SK-N-SH (cell line): ENCODE measurements at regions not wholly inside any gene's neighbourhood (a gene's known extent, or its start where the extent isn't known, plus 50 kb on each side); places are given as distances from the start of the nearest gene placed in this dataset.

Experiments
- CTCF ChIA-PET: fragments of 300-600, 350-600 bp; formaldehyde crosslinking; extraction: SDS; loops from one replicate; lab custom pipeline; 2021; lab: Yijun Ruan, JAX
- POLR2A ChIA-PET: fragments of 350-600 bp; sonication (Branson Sonifier 250); formaldehyde crosslinking; extraction: SDS; loops from one replicate; lab custom pipeline; 2020; ENCODE audit warnings: antibody characterized with exemption, inconsistent platforms; lab: Yijun Ruan, JAX
- DNase-seq: peaks from one replicate; pipeline ENCODE4 v3.0.0; 2012
- H2AFZ ChIP-seq: fragments of 200-600 bp; sonication (generic); 2 replicates; pipeline ENCODE4 v1.8.1; 2016; ENCODE audit warnings: antibody characterized with exemption, mild to moderate bottlenecking, low read depth
- H3F3A ChIP-seq: fragments of 200-600 bp; sonication (generic); replicated peaks from 2 replicates; pipeline ENCODE3; 2016; ENCODE audit warnings: antibody characterized with exemption, mild to moderate bottlenecking; ENCODE audit not compliant: insufficient read depth
- H3K27ac ChIP-seq, 2 experiments: fragments of 200-500 bp in 1 of 2; fragments of 200-600 bp in 1 of 2; sonication (Bioruptor generic) in 1 of 2; sonication (generic), shearing (Covaris generic) in 1 of 2; 2 replicates each; pipeline versions ENCODE4 v1.5.1 to v1.6.1; 2014 to 2016; ENCODE audit warnings: low read depth in 2 of 2, inconsistent platforms in 1 of 2, low read length in 1 of 2, mild to moderate bottlenecking in 1 of 2, mixed read lengths in 1 of 2
- H3K27me3 ChIP-seq: fragments of 200-600 bp; sonication (generic), shearing (Covaris generic); 2 replicates; pipeline ENCODE4 v1.6.1; 2016; ENCODE audit warnings: mixed run types; ENCODE audit not compliant: insufficient read depth
- H3K36me3 ChIP-seq, 2 experiments: fragments of 200-500 bp in 1 of 2; fragments of 200-600 bp in 1 of 2; sonication (Bioruptor generic) in 1 of 2; sonication (generic) in 1 of 2; replicated peaks in 1 of 2; 2 replicates each; pipeline versions ENCODE3 to v1.5.1; 2014 to 2016; ENCODE audit warnings: low read length in 1 of 2, mild to moderate bottlenecking in 1 of 2; ENCODE audit not compliant: insufficient read depth in 2 of 2, control insufficient read depth in 1 of 2
- H3K4me1 ChIP-seq, 2 experiments: fragments of 200-500 bp in 1 of 2; fragments of 200-600 bp in 1 of 2; sonication (Bioruptor generic) in 1 of 2; sonication (generic), shearing (Covaris generic) in 1 of 2; 2 replicates each; pipeline versions ENCODE4 v1.5.1 to v1.6.1; 2014 to 2016; ENCODE audit warnings: low read depth in 1 of 2, low read length in 1 of 2, mixed run types in 1 of 2; ENCODE audit not compliant: insufficient read depth in 2 of 2, control insufficient read depth in 1 of 2
- H3K4me2 ChIP-seq: fragments of 200-600 bp; sonication (generic), shearing (Covaris generic); 2 replicates; pipeline ENCODE4 v1.6.1; 2017; ENCODE audit warnings: mixed run types
- H3K4me3 ChIP-seq, 2 experiments: fragments of 200-500 bp in 1 of 2; fragments of 200-600 bp in 1 of 2; sonication (Bioruptor generic) in 1 of 2; sonication (generic), shearing (Covaris generic) in 1 of 2; 2 replicates each; pipeline versions ENCODE4 v1.5.1 to v1.8.1; 2014 to 2016; ENCODE audit warnings: low read depth in 2 of 2, inconsistent platforms in 1 of 2, low read length in 1 of 2, mild to moderate bottlenecking in 1 of 2, mixed read lengths in 1 of 2, moderate library complexity in 1 of 2
- H3K79me2 ChIP-seq: fragments of 200-600 bp; sonication (generic); 2 replicates; pipeline ENCODE4 v1.8.1; 2017; ENCODE audit warnings: mild to moderate bottlenecking; ENCODE audit not compliant: insufficient read depth
- H3K9ac ChIP-seq: fragments of 200-600 bp; sonication (generic); 2 replicates; pipeline ENCODE4 v1.6.1; 2017; ENCODE audit warnings: mixed run types
- H3K9me2 ChIP-seq: fragments of 200-600 bp; sonication (generic); 2 replicates; pipeline ENCODE4 v1.6.1; 2017; ENCODE audit warnings: mixed run types
- H3K9me3 ChIP-seq: fragments of 200-600 bp; sonication (generic); 2 replicates; pipeline ENCODE4 v1.6.1; 2017; ENCODE audit warnings: mixed run types, mild to moderate bottlenecking, moderate library complexity
- H4K20me1 ChIP-seq: fragments of 200-600 bp; sonication (generic); 2 replicates; pipeline ENCODE4 v1.6.1; 2017; ENCODE audit warnings: mild to moderate bottlenecking, mixed run types; ENCODE audit not compliant: insufficient read depth
- CHD2 ChIP-seq: fragments of 150-350 bp; IDR thresholded peaks from 2 replicates; pipeline ENCODE4 v1.6.1; 2018; ENCODE audit warnings: low read length; ENCODE audit not compliant: partially characterized antibody
- EP300 ChIP-seq, 2 experiments: IDR thresholded peaks; 2 replicates each; pipeline versions ENCODE4 v1.4.0 to v1.6.1; 2012; ENCODE audit warnings: borderline replicate concordance in 1 of 2, low read depth in 1 of 2, low read length in 1 of 2
- FOSL2 ChIP-seq: IDR thresholded peaks from 2 replicates; pipeline ENCODE4 v1.4.0; 2012; ENCODE audit warnings: low read depth, mild to moderate bottlenecking, moderate library complexity, borderline replicate concordance
- FOXJ3 ChIP-seq: sonication (generic); formaldehyde crosslinking; IDR thresholded peaks from 2 replicates; pipeline ENCODE4 v1.5.1; 2020; ENCODE audit warnings: mild to moderate bottlenecking, missing genetic modification reagents
- FOXM1 ChIP-seq: IDR thresholded peaks from 2 replicates; pipeline ENCODE4 v1.4.0; 2012; ENCODE audit warnings: low read depth, mild to moderate bottlenecking
- GATA2 ChIP-seq: sonication (generic); formaldehyde crosslinking; IDR thresholded peaks from 2 replicates; pipeline ENCODE4 v1.5.0; 2020; ENCODE audit warnings: mild to moderate bottlenecking, missing genetic modification reagents
- JUND ChIP-seq: IDR thresholded peaks from 2 replicates; pipeline ENCODE4 v1.4.0; 2012
- MAX ChIP-seq: IDR thresholded peaks from 2 replicates; pipeline ENCODE4 v1.4.0; 2012; ENCODE audit warnings: low read depth
- NFIC ChIP-seq: IDR thresholded peaks from 2 replicates; pipeline ENCODE4 v1.4.0; 2012; ENCODE audit warnings: borderline replicate concordance
- POLR2AphosphoS5 ChIP-seq: IDR thresholded peaks from 2 replicates; pipeline ENCODE4 v1.6.1; 2012; ENCODE audit warnings: low read depth, low read length
- RCOR1 ChIP-seq: fragments of 150-350 bp; IDR thresholded peaks from 2 replicates; pipeline ENCODE4 v1.6.1; 2017; ENCODE audit warnings: antibody characterized with exemption, low read length
- SMC3 ChIP-seq: IDR thresholded peaks from 2 replicates; pipeline ENCODE4 v1.6.1; 2012; ENCODE audit warnings: low read depth, low read length, improper control_type of control experiment
- TCF12 ChIP-seq: IDR thresholded peaks from 2 replicates; pipeline ENCODE4 v1.4.0; 2012
- TEAD4 ChIP-seq: IDR thresholded peaks from 2 replicates; pipeline ENCODE4 v1.4.0; 2012; ENCODE audit warnings: mild to moderate bottlenecking, borderline replicate concordance; ENCODE audit not compliant: insufficient read depth
- YY1 ChIP-seq: IDR thresholded peaks from 2 replicates; pipeline ENCODE4 v1.4.0; 2012; ENCODE audit warnings: low read depth, mild to moderate bottlenecking
- WGBS: methylation state at CpG from one replicate; pipeline ENCODE4 v1.1.6; 2017; ENCODE audit warnings: low lambda C conversion rate; 5-methylcytosine and 5-hydroxymethylcytosine counted together
- TF ChIP-seq, protein P1 (sequence below): fragments of 200-600 bp; sonication (generic); IDR thresholded peaks from 2 replicates; pipeline ENCODE4 v1.6.1; 2017; ENCODE audit warnings: antibody characterized with exemption, mild to moderate bottlenecking, moderate library complexity
- TF ChIP-seq, protein P2 (sequence below): IDR thresholded peaks from 2 replicates; pipeline ENCODE4; 2012

GRCh38 chr13:85277748-85278147 is 521.5 kb downstream of the SLITRK6 start:
- 38% methylated on average over 1 of the region's 1 CpG for WGBS

DNA sequence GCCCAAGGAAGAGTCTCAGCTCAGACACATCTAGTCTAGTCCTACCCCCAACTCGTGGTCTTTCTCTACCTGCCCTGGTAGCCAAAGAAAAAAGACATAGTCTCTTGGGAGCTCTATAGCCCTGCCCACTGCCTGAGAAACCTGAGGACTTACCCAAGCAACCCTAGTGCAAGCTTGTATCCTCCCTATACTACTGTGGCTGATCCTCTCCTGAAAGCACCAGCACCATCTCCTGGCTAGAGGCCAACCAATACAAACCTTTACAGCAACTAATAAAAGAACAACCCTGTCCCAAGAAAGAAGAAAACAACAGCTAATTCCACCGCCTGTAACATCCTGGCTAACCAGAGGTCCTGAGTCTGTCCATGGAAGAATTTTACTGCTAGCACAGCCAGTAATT is 532.4 kb downstream of the SLITRK6 start:
- Histone ChIP-seq H3K9ac (no peak overlapping the region), H3K79me2 (no peaks in the 10 kb centered on the region), H3K27ac (no peak overlapping the region; a peak in 1 of 4 replicates), H3K9me2 (no peaks in the 10 kb centered on the region), H3K36me3 (no peaks in the 10 kb centered on the region), H3K4me1 (peaks cover 0 to 15% of the 10 kb centered on the region in 2 experiments; a peak in 2 of 4 replicates), H3K27me3 (no peaks in the 10 kb centered on the region), H3K9me3 (no peaks in the 10 kb centered on the region), H2AFZ (peak overlapping the region; percentile 53; the same call in 1 of the 2 replicates), H3K4me2 (no peak overlapping the region), H4K20me1 (no peaks in the 10 kb centered on the region), H3K4me3 (no peak overlapping the region), H3F3A (no peaks in the 10 kb centered on the region)
- DNase-seq = no peak
- 97% methylated on average over 2 of the region's 2 CpGs for WGBS
- TF ChIP-seq FOXJ3 (CRISPR knock-in tag) = no peak
- no peak for TF ChIP-seq SMC3
- TF ChIP-seq FOXM1 = no peak
- TF ChIP-seq YY1 = no peak
- TF ChIP-seq, protein P1, sequence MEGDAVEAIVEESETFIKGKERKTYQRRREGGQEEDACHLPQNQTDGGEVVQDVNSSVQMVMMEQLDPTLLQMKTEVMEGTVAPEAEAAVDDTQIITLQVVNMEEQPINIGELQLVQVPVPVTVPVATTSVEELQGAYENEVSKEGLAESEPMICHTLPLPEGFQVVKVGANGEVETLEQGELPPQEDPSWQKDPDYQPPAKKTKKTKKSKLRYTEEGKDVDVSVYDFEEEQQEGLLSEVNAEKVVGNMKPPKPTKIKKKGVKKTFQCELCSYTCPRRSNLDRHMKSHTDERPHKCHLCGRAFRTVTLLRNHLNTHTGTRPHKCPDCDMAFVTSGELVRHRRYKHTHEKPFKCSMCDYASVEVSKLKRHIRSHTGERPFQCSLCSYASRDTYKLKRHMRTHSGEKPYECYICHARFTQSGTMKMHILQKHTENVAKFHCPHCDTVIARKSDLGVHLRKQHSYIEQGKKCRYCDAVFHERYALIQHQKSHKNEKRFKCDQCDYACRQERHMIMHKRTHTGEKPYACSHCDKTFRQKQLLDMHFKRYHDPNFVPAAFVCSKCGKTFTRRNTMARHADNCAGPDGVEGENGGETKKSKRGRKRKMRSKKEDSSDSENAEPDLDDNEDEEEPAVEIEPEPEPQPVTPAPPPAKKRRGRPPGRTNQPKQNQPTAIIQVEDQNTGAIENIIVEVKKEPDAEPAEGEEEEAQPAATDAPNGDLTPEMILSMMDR = no peak
- TF ChIP-seq RCOR1 = no peak
- POLR2A ChIA-PET = no interaction called here
- CTCF ChIA-PET = interaction anchor here (1.2 kb wide), 1 partner anchor 9 kb away, joined by 3 read pairs; no protein-coding TSS in a partner anchor

More at GRCh38 chr13:85277748-85278147, 521.5 kb downstream of the SLITRK6 start:
- DNase-seq = no peak
- H3K36me3 ChIP-seq = no peaks in the 10 kb centered on the region
- H3K27me3 ChIP-seq = no peaks in the 10 kb centered on the region
- TF ChIP-seq FOSL2 = peak; percentile 72; the same call in 1 of the 2 replicates
- no peak for TF ChIP-seq POLR2AphosphoS5
- TF ChIP-seq TEAD4 = peak; percentile 79
- TF ChIP-seq NFIC = peak; percentile 47; the same call in 1 of the 2 replicates
- TF ChIP-seq, protein P2, sequence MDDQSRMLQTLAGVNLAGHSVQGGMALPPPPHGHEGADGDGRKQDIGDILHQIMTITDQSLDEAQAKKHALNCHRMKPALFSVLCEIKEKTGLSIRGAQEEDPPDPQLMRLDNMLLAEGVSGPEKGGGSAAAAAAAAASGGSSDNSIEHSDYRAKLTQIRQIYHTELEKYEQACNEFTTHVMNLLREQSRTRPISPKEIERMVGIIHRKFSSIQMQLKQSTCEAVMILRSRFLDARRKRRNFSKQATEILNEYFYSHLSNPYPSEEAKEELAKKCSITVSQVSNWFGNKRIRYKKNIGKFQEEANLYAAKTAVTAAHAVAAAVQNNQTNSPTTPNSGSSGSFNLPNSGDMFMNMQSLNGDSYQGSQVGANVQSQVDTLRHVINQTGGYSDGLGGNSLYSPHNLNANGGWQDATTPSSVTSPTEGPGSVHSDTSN = peak; percentile 86
- no peak for TF ChIP-seq CHD2
- TF ChIP-seq RCOR1 = no peak
- no peak for TF ChIP-seq GATA2 (CRISPR knock-in tag)
- TF ChIP-seq EP300 (IDR thresholded peaks at IDR 0.05; ENCODE audit: borderline replicate concordance in 1 of 2, low read depth in 1 of 2, low read length in 1 of 2) = peak in 1 of 2 experiments; percentile 80; a peak in 1 of 4 replicates
- TF ChIP-seq TCF12 = peak; percentile 77
- TF ChIP-seq, protein P1 = no peak
- TF ChIP-seq JUND = peak; percentile 84
- TF ChIP-seq FOXJ3 (CRISPR knock-in tag) = no peak
- 0 out of 2 replicates have a peak, but pooled peaks have one; percentile 13 for TF ChIP-seq MAX
- TF ChIP-seq, all 33 proteins: peak for 8
- ChIA-PET POLR2A (no interaction called here), CTCF (no interaction called here)
- Histone ChIP-seq H3K9me3 (no peaks in the 10 kb centered on the region), H3K27ac (peak overlapping the region; percentile 46 to 96), H3K4me3 (no peak overlapping the region), H3K9me2 (no peaks in the 10 kb centered on the region), H4K20me1 (no peaks in the 10 kb centered on the region), H3F3A (peaks cover 18% of the 10 kb centered on the region), H3K4me2 (no peak overlapping the region), H2AFZ (no peak overlapping the region), H3K9ac (no peak overlapping the region), H3K79me2 (no peaks in the 10 kb centered on the region), H3K4me1 (peaks cover 17 to 20% of the 10 kb centered on the region in 2 experiments; a peak in 3 of 4 replicates)
